Stimulated activated CD4-positive, alpha-beta T cell treated with anti-CD3 and anti-CD28 coated beads, TNF-alpha, amount 100 ng/mL, for 4 hours (primary cell): ENCODE measurements at regions not wholly inside any gene's neighbourhood (a gene's known extent, or its start where the extent isn't known, plus 50 kb on each side); places are given as distances from the start of the nearest gene placed in this dataset.
"Not testable (repeated sequence)": the region's sequence is repeated elsewhere in the genome, so short reads cannot be mapped to it uniquely, and the experiment has no call there.

Experiments
- DNase-seq, 3 experiments: peaks; one replicate each; pipeline ENCODE4 v3.0.0-alpha.2; 2020; ENCODE audit warnings: low read depth in 3 of 3

GRCh38 chr6:27678469-27678868 is 205.6 kb upstream of the ZNF184 start:
- DNase-seq: no peak

GRCh38 chr6:27674882-27675281 is 202.0 kb upstream of the ZNF184 start:
- no peak for DNase-seq

GRCh38 chr6:27672113-27672799 is 199.4 kb upstream of the ZNF184 start:
- DNase-seq: no peak

GRCh38 chr6:27669624-27670301 is 196.9 kb upstream of the ZNF184 start:
- no peak for DNase-seq

- DNase-seq: no peak
Measured at GRCh38 chr6:27669295-27669623, 196.4 kb upstream of the ZNF184 start.

GRCh38 chr6:27668442-27669294 is 195.8 kb upstream of the ZNF184 start:
- peak in 1 of 3 experiments; percentile 46 for DNase-seq

GRCh38 chr6:27667657-27668441 is 194.9 kb upstream of the ZNF184 start:
- DNase-seq: no peak

- DNase-seq: no peak
Measured at GRCh38 chr6:27667016-27667656, 194.2 kb upstream of the ZNF184 start.

GRCh38 chr6:27662769-27663168 is 189.9 kb upstream of the ZNF184 start:
- no peak for DNase-seq

GRCh38 chr6:27662212-27662611 is 189.3 kb upstream of the ZNF184 start:
- not testable (repeated sequence) for DNase-seq

- not testable (repeated sequence) for DNase-seq
Measured at GRCh38 chr6:27653143-27653825, 180.4 kb upstream of the ZNF184 start.

- no peak for DNase-seq
Measured at GRCh38 chr6:27651371-27651732, 178.4 kb upstream of the ZNF184 start.

- no peak for DNase-seq
Measured at GRCh38 chr6:27650620-27651370, 177.9 kb upstream of the ZNF184 start.

- no peak for DNase-seq
Measured at GRCh38 chr6:27644528-27644927, 171.6 kb upstream of the ZNF184 start.

GRCh38 chr6:27642744-27643456 is 170.0 kb upstream of the ZNF184 start:
- DNase-seq: no peak

- DNase-seq: not testable (repeated sequence)
Measured at GRCh38 chr6:27635886-27636285, 163.0 kb upstream of the ZNF184 start.

- not testable (repeated sequence) for DNase-seq
Measured at GRCh38 chr6:27633221-27633688, 160.3 kb upstream of the ZNF184 start.

- DNase-seq: no peak
Measured at GRCh38 chr6:27631609-27631916, 158.7 kb upstream of the ZNF184 start.
